ENCODE measurements at regions not wholly inside any gene's neighbourhood (a gene's known extent, or its start where the extent isn't known, plus 50 kb on each side); places are given as distances from the start of the nearest gene placed in this dataset.

GRCh38 chr6:91268941-91269340, 682.1 kb upstream of the MAP3K7 start:
- Histone ChIP-seq H3F3A (ENCODE audit: insufficient read depth, low read length) (no peaks in the 10 kb centered on the region), H3K79me2 (ENCODE audit: low read length) (no peaks in the 10 kb centered on the region), H3K36me3 (replicated peaks; ENCODE audit: insufficient read depth, low read length) (no peaks in the 10 kb centered on the region), H3K9ac (ENCODE audit: low read length) (no peak overlapping the region), H3K4me2 (ENCODE audit: low read depth, low read length) (no peak overlapping the region), H2AFZ (ENCODE audit: low read length) (no peak overlapping the region), H3K27me3 (replicated peaks; ENCODE audit: insufficient read depth, low read length) (no peaks in the 10 kb centered on the region), H3K27ac (ENCODE audit: low read length) (no peak overlapping the region), H3K4me3 (ENCODE audit: low read length) (no peak overlapping the region), H3K9me2 (replicated peaks; ENCODE audit: insufficient read depth, low read length) (no peaks in the 10 kb centered on the region), H3K4me1 (ENCODE audit: low read length) (no peaks in the 10 kb centered on the region), H4K20me1 (ENCODE audit: insufficient read depth, low read length) (no peaks in the 10 kb centered on the region), H3K9me3 (replicated peaks; ENCODE audit: insufficient read depth, low read length) (no peaks in the 10 kb centered on the region)
- TF ChIP-seq, protein P1, sequence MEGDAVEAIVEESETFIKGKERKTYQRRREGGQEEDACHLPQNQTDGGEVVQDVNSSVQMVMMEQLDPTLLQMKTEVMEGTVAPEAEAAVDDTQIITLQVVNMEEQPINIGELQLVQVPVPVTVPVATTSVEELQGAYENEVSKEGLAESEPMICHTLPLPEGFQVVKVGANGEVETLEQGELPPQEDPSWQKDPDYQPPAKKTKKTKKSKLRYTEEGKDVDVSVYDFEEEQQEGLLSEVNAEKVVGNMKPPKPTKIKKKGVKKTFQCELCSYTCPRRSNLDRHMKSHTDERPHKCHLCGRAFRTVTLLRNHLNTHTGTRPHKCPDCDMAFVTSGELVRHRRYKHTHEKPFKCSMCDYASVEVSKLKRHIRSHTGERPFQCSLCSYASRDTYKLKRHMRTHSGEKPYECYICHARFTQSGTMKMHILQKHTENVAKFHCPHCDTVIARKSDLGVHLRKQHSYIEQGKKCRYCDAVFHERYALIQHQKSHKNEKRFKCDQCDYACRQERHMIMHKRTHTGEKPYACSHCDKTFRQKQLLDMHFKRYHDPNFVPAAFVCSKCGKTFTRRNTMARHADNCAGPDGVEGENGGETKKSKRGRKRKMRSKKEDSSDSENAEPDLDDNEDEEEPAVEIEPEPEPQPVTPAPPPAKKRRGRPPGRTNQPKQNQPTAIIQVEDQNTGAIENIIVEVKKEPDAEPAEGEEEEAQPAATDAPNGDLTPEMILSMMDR (IDR thresholded peaks at IDR 0.05; ENCODE audit: low read length) = no peak
- no peak for DNase-seq

GRCh38 chr6:91267246-91267645, 680.4 kb upstream of the MAP3K7 start:
- H3K79me2 ChIP-seq (ENCODE audit: low read length) = no peaks in the 10 kb centered on the region
- no peaks in the 10 kb centered on the region for H3K4me1 ChIP-seq (ENCODE audit: low read length)
- no peaks in the 10 kb centered on the region for H3K36me3 ChIP-seq (replicated peaks; ENCODE audit: insufficient read depth, low read length)
- H3K4me2 ChIP-seq (ENCODE audit: low read depth, low read length) = no peak overlapping the region
- H3K9ac ChIP-seq (ENCODE audit: low read length) = no peak overlapping the region
- H3F3A ChIP-seq (ENCODE audit: insufficient read depth, low read length) = no peaks in the 10 kb centered on the region
- H3K4me3 ChIP-seq (ENCODE audit: low read length) = no peak overlapping the region
- no peak overlapping the region for H3K27ac ChIP-seq (ENCODE audit: low read length)
- H3K9me3 ChIP-seq (replicated peaks; ENCODE audit: insufficient read depth, low read length) = no peaks in the 10 kb centered on the region
- TF ChIP-seq EZH2phosphoT487 (IDR thresholded peaks at IDR 0.05; ENCODE audit: low read length) = no peak
- H2AFZ ChIP-seq (ENCODE audit: low read length) = no peak overlapping the region
- H4K20me1 ChIP-seq (ENCODE audit: insufficient read depth, low read length) = no peaks in the 10 kb centered on the region
- no peaks in the 10 kb centered on the region for H3K9me2 ChIP-seq (replicated peaks; ENCODE audit: insufficient read depth, low read length)
- no peak for DNase-seq
- H3K27me3 ChIP-seq (replicated peaks; ENCODE audit: insufficient read depth, low read length) = no peaks in the 10 kb centered on the region

GRCh38 chr6:91266156-91266555, 679.3 kb upstream of the MAP3K7 start:
- H2AFZ ChIP-seq (ENCODE audit: low read length) = no peak overlapping the region
- TF ChIP-seq, protein P1 (IDR thresholded peaks at IDR 0.05; ENCODE audit: low read length) = no peak
- no peak for TF ChIP-seq EZH2 (optimal IDR thresholded peaks at IDR 0.05; ENCODE audit: low read depth, low read length)

DNA sequence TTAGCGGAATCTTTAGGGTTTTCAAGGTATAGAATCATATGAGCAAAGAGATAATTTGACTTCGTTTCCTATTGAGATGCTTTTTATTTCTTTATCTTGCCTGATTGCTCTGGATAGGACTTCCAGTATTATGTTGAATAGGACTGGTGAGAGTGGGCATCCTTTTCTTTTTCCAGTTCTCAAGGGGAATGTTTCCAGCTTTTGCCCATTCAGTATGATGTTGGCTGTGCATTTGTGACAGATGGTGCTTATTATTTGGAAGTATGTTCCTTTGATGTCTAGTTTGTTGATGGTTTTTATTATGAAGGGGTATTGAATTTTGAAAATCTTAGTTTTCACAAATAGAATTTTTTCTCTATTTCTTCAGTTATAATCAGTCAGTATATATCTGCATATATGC, 656.6 kb upstream of the MAP3K7 start:
- Histone ChIP-seq H3K27me3 (replicated peaks; ENCODE audit: insufficient read depth, low read length) (no peaks in the 10 kb centered on the region), H3K9ac (ENCODE audit: low read length) (no peak overlapping the region), H3K9me3 (replicated peaks; ENCODE audit: insufficient read depth, low read length) (no peaks in the 10 kb centered on the region), H2AFZ (ENCODE audit: low read length) (no peak overlapping the region), H3K4me1 (ENCODE audit: low read length) (no peaks in the 10 kb centered on the region), H4K20me1 (ENCODE audit: insufficient read depth, low read length) (no peaks in the 10 kb centered on the region), H3K4me3 (ENCODE audit: low read length) (no peak overlapping the region), H3K4me2 (ENCODE audit: low read depth, low read length) (no peak overlapping the region), H3K79me2 (ENCODE audit: low read length) (no peaks in the 10 kb centered on the region), H3F3A (ENCODE audit: insufficient read depth, low read length) (no peaks in the 10 kb centered on the region), H3K27ac (ENCODE audit: low read length) (no peak overlapping the region), H3K36me3 (replicated peaks; ENCODE audit: insufficient read depth, low read length) (no peaks in the 10 kb centered on the region), H3K9me2 (replicated peaks; ENCODE audit: insufficient read depth, low read length) (no peaks in the 10 kb centered on the region)
- TF ChIP-seq EZH2phosphoT487 (IDR thresholded peaks at IDR 0.05; ENCODE audit: low read length) = no peak
- no peak for TF ChIP-seq EZH2 (optimal IDR thresholded peaks at IDR 0.05; ENCODE audit: low read depth, low read length)
- TF ChIP-seq, protein P1 (IDR thresholded peaks at IDR 0.05; ENCODE audit: low read length) = no peak
- no peak for DNase-seq

More at GRCh38 chr6:91266156-91266555, 679.3 kb upstream of the MAP3K7 start:
- H3K9ac ChIP-seq (ENCODE audit: low read length) = no peak overlapping the region
- H3F3A ChIP-seq (ENCODE audit: insufficient read depth, low read length) = no peaks in the 10 kb centered on the region
- no peaks in the 10 kb centered on the region for H3K79me2 ChIP-seq (ENCODE audit: low read length)
- H3K4me1 ChIP-seq (ENCODE audit: low read length) = no peaks in the 10 kb centered on the region
- no peaks in the 10 kb centered on the region for H3K36me3 ChIP-seq (replicated peaks; ENCODE audit: insufficient read depth, low read length)
- no peak overlapping the region for H3K4me3 ChIP-seq (ENCODE audit: low read length)
- no peak overlapping the region for H3K27ac ChIP-seq (ENCODE audit: low read length)
- no peaks in the 10 kb centered on the region for H4K20me1 ChIP-seq (ENCODE audit: insufficient read depth, low read length)
- H3K9me2 ChIP-seq (replicated peaks; ENCODE audit: insufficient read depth, low read length) = no peaks in the 10 kb centered on the region
- DNase-seq = no peak
- H3K9me3 ChIP-seq (replicated peaks; ENCODE audit: insufficient read depth, low read length) = no peaks in the 10 kb centered on the region
- no peaks in the 10 kb centered on the region for H3K27me3 ChIP-seq (replicated peaks; ENCODE audit: insufficient read depth, low read length)
- H3K4me2 ChIP-seq (ENCODE audit: low read depth, low read length) = no peak overlapping the region

Data from MM.1S (cell line).